T-helper 2 cell (primary cell): ENCODE measurements at regions not wholly inside any gene's neighbourhood (a gene's known extent, or its start where the extent isn't known, plus 50 kb on each side); places are given as distances from the start of the nearest gene placed in this dataset.
"Not testable (repeated sequence)": the region's sequence is repeated elsewhere in the genome, so short reads cannot be mapped to it uniquely, and the experiment has no call there.

Experiments used
- DNase-seq, 5 experiments: peaks; one replicate each; pipeline versions ENCODE4 v3.0.0 to v3.0.0-alpha.2; 2012 to 2022

GRCh38 chr1:174105086-174105485, 54.2 kb upstream of the RABGAP1L start:
- DNase-seq: no peak

GRCh38 chr1:174103766-174104165, 55.6 kb upstream of the RABGAP1L start:
- no peak for DNase-seq

GRCh38 chr1:174101976-174102375, 57.3 kb upstream of the RABGAP1L start:
- DNase-seq: not testable (repeated sequence)

- DNase-seq: no peak
Observed at GRCh38 chr1:174097426-174097825, 61.9 kb upstream of the RABGAP1L start.

- DNase-seq: peak in 1 of 5 experiments; percentile 56
Observed at GRCh38 chr1:174093789-174094188, 65.5 kb upstream of the RABGAP1L start.

- no peak for DNase-seq
Observed at GRCh38 chr1:174090471-174090870, 68.3 kb upstream of the RC3H1 start.

- no peak for DNase-seq
Observed at GRCh38 chr1:174080819-174081218, 58.7 kb upstream of the RC3H1 start.

GRCh38 chr1:174079796-174080195, 57.6 kb upstream of the RC3H1 start:
- no peak for DNase-seq

GRCh38 chr1:174078916-174079315, 56.8 kb upstream of the RC3H1 start:
- not testable (repeated sequence) for DNase-seq

- no peak for DNase-seq
Observed at GRCh38 chr1:174077749-174078490, 55.8 kb upstream of the RC3H1 start.

- DNase-seq: no peak
Observed at GRCh38 chr1:174075245-174075692, 53.1 kb upstream of the RC3H1 start.

GRCh38 chr1:174074757-174075156, 52.6 kb upstream of the RC3H1 start:
- peak in 1 of 5 experiments; percentile 16 for DNase-seq

GRCh38 chr1:174072581-174072980, 50.4 kb upstream of the RC3H1 start:
- DNase-seq: no peak
